ENCODE measurements at regions not wholly inside any gene's neighbourhood (a gene's known extent, or its start where the extent isn't known, plus 50 kb on each side); places are given as distances from the start of the nearest gene placed in this dataset.
"Not testable (repeated sequence)": the region's sequence is repeated elsewhere in the genome, so short reads cannot be mapped to it uniquely, and the experiment has no call there.

- no peak for TF ChIP-seq CSRNP3 (CRISPR knock-in tag; IDR thresholded peaks at IDR 0.05)
- no peak for TF ChIP-seq SNAI2 (CRISPR knock-in tag; IDR thresholded peaks at IDR 0.05)
- no peak for TF ChIP-seq CSDC2 (CRISPR knock-in tag; IDR thresholded peaks at IDR 0.05)
- TF ChIP-seq PATZ1 (CRISPR knock-in tag; IDR thresholded peaks at IDR 0.05; ENCODE audit: borderline replicate concordance): no peak
- TF ChIP-seq ESRRG (CRISPR knock-in tag; IDR thresholded peaks at IDR 0.05): no peak
- TF ChIP-seq GLIS3 (CRISPR knock-in tag; IDR thresholded peaks at IDR 0.05): no peak
- no peak for TF ChIP-seq ISL1 (CRISPR knock-in tag; IDR thresholded peaks at IDR 0.05)
- TF ChIP-seq RARB (CRISPR knock-in tag; IDR thresholded peaks at IDR 0.05): no peak
- TF ChIP-seq ZFP3 (CRISPR knock-in tag; IDR thresholded peaks at IDR 0.05): no peak
- no peak for TF ChIP-seq ZNF565 (CRISPR knock-in tag; conservative IDR thresholded peaks at IDR 0.05; ENCODE audit: low read depth)
- TF ChIP-seq CREB5 (CRISPR knock-in tag; IDR thresholded peaks at IDR 0.05; ENCODE audit: low read depth): no peak
- no peak for TF ChIP-seq ZNF70 (CRISPR knock-in tag; IDR thresholded peaks at IDR 0.05)
- no peak for TF ChIP-seq PPARA (CRISPR knock-in tag; IDR thresholded peaks at IDR 0.05; ENCODE audit: borderline replicate concordance)
- TF ChIP-seq BACH2 (CRISPR knock-in tag; IDR thresholded peaks at IDR 0.05; ENCODE audit: borderline replicate concordance): no peak
- TF ChIP-seq ARNTL (CRISPR knock-in tag; IDR thresholded peaks at IDR 0.05; ENCODE audit: borderline replicate concordance, low read depth): no peak
- no peak for TF ChIP-seq POU6F1 (CRISPR knock-in tag; IDR thresholded peaks at IDR 0.05; ENCODE audit: borderline replicate concordance, low read depth)
- TF ChIP-seq ZNF8 (CRISPR knock-in tag; IDR thresholded peaks at IDR 0.05): no peak
- TF ChIP-seq OSR1 (CRISPR knock-in tag; IDR thresholded peaks at IDR 0.05): no peak
- no peak for TF ChIP-seq TOX (CRISPR knock-in tag; IDR thresholded peaks at IDR 0.05; ENCODE audit: borderline replicate concordance)
- no peak for ATAC-seq
Measured at GRCh38 chr2:16067037-16067406, 126.7 kb downstream of the MYCN start.

- TF ChIP-seq CREB5 (CRISPR knock-in tag; IDR thresholded peaks at IDR 0.05; ENCODE audit: low read depth) (no peak), CSDC2 (CRISPR knock-in tag; IDR thresholded peaks at IDR 0.05) (no peak), ESRRG (CRISPR knock-in tag; IDR thresholded peaks at IDR 0.05) (no peak), GLIS3 (CRISPR knock-in tag; IDR thresholded peaks at IDR 0.05) (no peak), PPARA (CRISPR knock-in tag; IDR thresholded peaks at IDR 0.05; ENCODE audit: borderline replicate concordance) (no peak), BACH2 (CRISPR knock-in tag; IDR thresholded peaks at IDR 0.05; ENCODE audit: borderline replicate concordance) (no peak), RARB (CRISPR knock-in tag; IDR thresholded peaks at IDR 0.05) (no peak), PATZ1 (CRISPR knock-in tag; IDR thresholded peaks at IDR 0.05; ENCODE audit: borderline replicate concordance) (no peak), TSHZ2 (CRISPR knock-in tag; IDR thresholded peaks at IDR 0.05) (no peak), OSR1 (CRISPR knock-in tag; IDR thresholded peaks at IDR 0.05) (no peak)
- no peak for ATAC-seq
Measured at GRCh38 chr2:16066261-16067036, 126.1 kb downstream of the MYCN start.

- ATAC-seq: not testable (repeated sequence)
Measured at GRCh38 chr2:16065272-16066069, 125.1 kb downstream of the MYCN start.
